ENCODE measurements at regions not wholly inside any gene's neighbourhood (a gene's known extent, or its start where the extent isn't known, plus 50 kb on each side); places are given as distances from the start of the nearest gene placed in this dataset.

DNA sequence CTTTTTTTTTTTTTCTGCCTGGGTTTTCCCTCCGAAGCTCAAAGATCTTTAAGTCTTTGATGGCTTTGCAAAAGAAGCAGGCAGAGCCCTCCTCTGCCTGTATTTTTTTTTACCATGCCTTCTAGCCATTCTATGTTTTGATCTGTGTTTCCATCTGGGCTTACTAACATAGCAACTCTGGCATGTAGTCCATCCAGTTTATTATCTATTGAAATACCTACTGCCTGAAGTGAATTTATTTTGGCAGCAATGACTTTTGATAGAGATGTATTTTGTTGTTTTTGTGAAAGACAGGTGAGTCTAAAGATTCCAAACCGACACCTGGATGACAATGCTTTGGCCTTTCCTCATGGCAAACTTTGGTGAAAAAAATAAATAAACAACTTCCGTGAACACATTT, 1157.7 kb upstream of the MAP3K7 start:
- H3K27ac ChIP-seq (ENCODE audit: low read depth, low read length, poor library complexity, severe bottlenecking), result no peak overlapping the region
- ChIA-PET POLR2A (ENCODE audit: low non-redundant PET) (no interaction called here), CTCF (no interaction called here)
- no peak for TF ChIP-seq CTCF (conservative IDR thresholded peaks at IDR 0.05; ENCODE audit: low read depth, low read length)
- no peak for TF ChIP-seq EZH2 (IDR thresholded peaks at IDR 0.05; ENCODE audit: borderline replicate concordance, low read depth, low read length, poor library complexity, severe bottlenecking)
- H3K4me1 ChIP-seq (ENCODE audit: insufficient read depth, low read length, poor library complexity, severe bottlenecking), result no peaks in the 10 kb centered on the region
- no peaks in the 10 kb centered on the region for H3K9me3 ChIP-seq (ENCODE audit: low read depth, low read length, poor library complexity, severe bottlenecking)
- DNase-seq (ENCODE audit: low spot score), result no peak
- no peak overlapping the region for H3K4me3 ChIP-seq (ENCODE audit: low read depth, low read length, poor library complexity, severe bottlenecking)
- intact Hi-C loops (cut with micrococcal nuclease; ENCODE audit: unreplicated experiment), result no loop called here
- H3K36me3 ChIP-seq (ENCODE audit: insufficient read depth, low read length, poor library complexity, severe bottlenecking), result no peaks in the 10 kb centered on the region
- BruUV-seq (replicated peaks), result no TSS peak
- no peaks in the 10 kb centered on the region for H3K27me3 ChIP-seq (replicated peaks; ENCODE audit: insufficient read depth, low read depth, low read length, poor library complexity)

- CTCF ChIA-PET, result no interaction called here
- POLR2A ChIA-PET (ENCODE audit: low non-redundant PET), result no interaction called here
- Histone ChIP-seq H3K36me3 (ENCODE audit: insufficient read depth, low read length, poor library complexity, severe bottlenecking) (no peaks in the 10 kb centered on the region), H3K27me3 (replicated peaks; ENCODE audit: insufficient read depth, low read depth, low read length, poor library complexity) (no peaks in the 10 kb centered on the region), H3K4me3 (ENCODE audit: low read depth, low read length, poor library complexity, severe bottlenecking) (no peak overlapping the region), H3K4me1 (ENCODE audit: insufficient read depth, low read length, poor library complexity, severe bottlenecking) (no peaks in the 10 kb centered on the region), H3K27ac (ENCODE audit: low read depth, low read length, poor library complexity, severe bottlenecking) (no peak overlapping the region), H3K9me3 (ENCODE audit: low read depth, low read length, poor library complexity, severe bottlenecking) (no peaks in the 10 kb centered on the region)
- TF ChIP-seq EZH2 (IDR thresholded peaks at IDR 0.05; ENCODE audit: borderline replicate concordance, low read depth, low read length, poor library complexity, severe bottlenecking), result no peak
- no peak for TF ChIP-seq CTCF (conservative IDR thresholded peaks at IDR 0.05; ENCODE audit: low read depth, low read length)
- BruUV-seq (replicated peaks), result no TSS peak
- intact Hi-C loops (cut with micrococcal nuclease; ENCODE audit: unreplicated experiment), result no loop called here
- no peak for DNase-seq (ENCODE audit: low spot score)
Measured at GRCh38 chr6:91743756-91744155, 1156.9 kb upstream of the MAP3K7 start.

- ChIA-PET POLR2A (ENCODE audit: low non-redundant PET) (no interaction called here), CTCF (no interaction called here)
- H3K27me3 ChIP-seq (replicated peaks; ENCODE audit: insufficient read depth, low read depth, low read length, poor library complexity), result no peaks in the 10 kb centered on the region
- no peaks in the 10 kb centered on the region for H3K9me3 ChIP-seq (ENCODE audit: low read depth, low read length, poor library complexity, severe bottlenecking)
- no peaks in the 10 kb centered on the region for H3K36me3 ChIP-seq (ENCODE audit: insufficient read depth, low read length, poor library complexity, severe bottlenecking)
- H3K4me3 ChIP-seq (ENCODE audit: low read depth, low read length, poor library complexity, severe bottlenecking), result no peak overlapping the region
- no peak overlapping the region for H3K27ac ChIP-seq (ENCODE audit: low read depth, low read length, poor library complexity, severe bottlenecking)
- BruUV-seq (replicated peaks), result no TSS peak
- H3K4me1 ChIP-seq (ENCODE audit: insufficient read depth, low read length, poor library complexity, severe bottlenecking), result no peaks in the 10 kb centered on the region
- intact Hi-C loops (cut with micrococcal nuclease; ENCODE audit: unreplicated experiment), result no loop called here
- no peak for DNase-seq (ENCODE audit: low spot score)
- TF ChIP-seq EZH2 (IDR thresholded peaks at IDR 0.05; ENCODE audit: borderline replicate concordance, low read depth, low read length, poor library complexity, severe bottlenecking) (no peak), CTCF (conservative IDR thresholded peaks at IDR 0.05; ENCODE audit: low read depth, low read length) (no peak)
Measured at GRCh38 chr6:91731939-91732338, 1145.1 kb upstream of the MAP3K7 start.

All from A673 (cell line).